ENCODE measurements at regions not wholly inside any gene's neighbourhood (a gene's known extent, or its start where the extent isn't known, plus 50 kb on each side); places are given as distances from the start of the nearest gene placed in this dataset.

DNA sequence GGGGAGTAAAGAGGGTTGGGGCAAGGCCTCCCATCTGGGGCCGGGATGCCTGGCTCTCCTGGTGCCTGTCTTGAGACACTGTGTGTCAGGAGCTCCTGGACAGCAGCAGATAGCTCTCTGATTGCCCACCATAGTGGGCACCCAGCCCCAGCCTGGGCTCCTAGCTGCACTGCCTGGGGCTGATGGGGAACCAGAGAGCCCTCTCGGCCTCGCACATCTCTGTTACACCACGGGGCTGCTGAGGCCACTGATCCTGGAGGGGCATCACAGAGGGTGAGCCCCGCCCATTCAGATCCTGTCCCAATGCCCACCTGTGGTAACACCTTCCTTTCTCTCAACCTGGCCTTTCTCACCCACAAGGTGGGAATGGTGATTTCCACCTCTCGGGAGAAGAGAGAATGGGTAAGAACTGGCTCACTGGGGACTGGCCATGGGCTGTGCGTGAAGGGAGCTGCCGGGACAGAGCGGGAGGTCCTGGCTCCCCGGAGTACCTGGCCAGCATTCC lies 135.9 kb downstream of the URI1 start:
- no peaks in the 10 kb centered on the region for H3K36me3 ChIP-seq (ENCODE audit: insufficient read depth, low read length)
- H3K4me1 ChIP-seq (ENCODE audit: insufficient read depth, low read length), result no peaks in the 10 kb centered on the region
- Mint-ChIP-seq H3K4me1 (no peaks in the 10 kb centered on the region), H3K27me3 (peaks cover 8 to 14% of the 10 kb centered on the region in 2 donors), H3K4me3 (no peak overlapping the region), H3K27ac (no peak overlapping the region), H3K9me3 (peaks cover 0 to 5% (median 0%) of the 10 kb centered on the region in 8 donors), H3K36me3 (no peaks in the 10 kb centered on the region)
- ChIA-PET POLR2A (ENCODE audit: partially characterized antibody) (no interaction called here), CTCF (ENCODE audit: partially characterized antibody) (no interaction called here)
- H3K4me3 ChIP-seq (ENCODE audit: low read length in 2 of 2), result no peak overlapping the region
- H3K9me3 ChIP-seq (ENCODE audit: control insufficient read depth in 1 of 2, low read length in 2 of 2), result no peaks in the 10 kb centered on the region
- H3K27me3 ChIP-seq (ENCODE audit: insufficient read depth, low read length), result no peaks in the 10 kb centered on the region
- H3K27ac ChIP-seq (ENCODE audit: low read depth, low read length), result no peak overlapping the region
- intact Hi-C loops (cut with micrococcal nuclease), result no loop called here
- no peak for DNase-seq

- DNase-seq, result no peak
- Mint-ChIP-seq H3K36me3 (no peaks in the 10 kb centered on the region), H3K27ac (no peak overlapping the region), H3K9me3 (peaks cover 0 to 5% (median 0%) of the 10 kb centered on the region in 8 donors), H3K27me3 (peaks cover 8 to 14% of the 10 kb centered on the region in 2 donors), H3K4me1 (no peaks in the 10 kb centered on the region), H3K4me3 (no peak overlapping the region)
- Histone ChIP-seq H3K9me3 (ENCODE audit: control insufficient read depth in 1 of 2, low read length in 2 of 2) (no peaks in the 10 kb centered on the region), H3K4me3 (ENCODE audit: low read length in 2 of 2) (no peak overlapping the region), H3K27me3 (ENCODE audit: insufficient read depth, low read length) (no peaks in the 10 kb centered on the region), H3K36me3 (ENCODE audit: insufficient read depth, low read length) (no peaks in the 10 kb centered on the region), H3K4me1 (ENCODE audit: insufficient read depth, low read length) (no peaks in the 10 kb centered on the region), H3K27ac (ENCODE audit: low read depth, low read length) (no peak overlapping the region)
- intact Hi-C loops (cut with micrococcal nuclease), result no loop called here
- CTCF ChIA-PET (ENCODE audit: partially characterized antibody), result no interaction called here
- POLR2A ChIA-PET (ENCODE audit: partially characterized antibody), result no interaction called here
Observed at GRCh38 chr19:30078381-30078910, 136.4 kb downstream of the URI1 start.

GRCh38 chr19:30079200-30079599 lies 137.2 kb downstream of the URI1 start:
- Mint-ChIP-seq H3K27me3 (peaks cover 10 to 14% of the 10 kb centered on the region in 2 donors), H3K9me3 (peaks cover 0 to 5% (median 0%) of the 10 kb centered on the region in 8 donors), H3K36me3 (no peaks in the 10 kb centered on the region), H3K4me3 (no peak overlapping the region), H3K4me1 (no peaks in the 10 kb centered on the region), H3K27ac (no peak overlapping the region)
- Histone ChIP-seq H3K9me3 (ENCODE audit: control insufficient read depth in 1 of 2, low read length in 2 of 2) (no peaks in the 10 kb centered on the region), H3K4me3 (ENCODE audit: low read length in 2 of 2) (no peak overlapping the region), H3K4me1 (ENCODE audit: insufficient read depth, low read length) (no peaks in the 10 kb centered on the region), H3K36me3 (ENCODE audit: insufficient read depth, low read length) (no peaks in the 10 kb centered on the region), H3K27ac (ENCODE audit: low read depth, low read length) (no peak overlapping the region), H3K27me3 (ENCODE audit: insufficient read depth, low read length) (no peaks in the 10 kb centered on the region)
- ChIA-PET CTCF (ENCODE audit: partially characterized antibody) (interaction anchor here (0.6 kb wide), 1 partner anchor 96 kb away, joined by 3 read pairs; no protein-coding TSS in a partner anchor), POLR2A (ENCODE audit: partially characterized antibody) (no interaction called here)
- intact Hi-C loops (cut with micrococcal nuclease), result no loop called here
- DNase-seq, result no peak

GRCh38 chr19:30082168-30082567 lies 140.1 kb downstream of the URI1 start:
- no peaks in the 10 kb centered on the region for H3K4me1 Mint-ChIP-seq
- Histone ChIP-seq H3K27ac (ENCODE audit: low read depth, low read length) (no peak overlapping the region), H3K9me3 (ENCODE audit: control insufficient read depth in 1 of 2, low read length in 2 of 2) (no peaks in the 10 kb centered on the region), H3K4me3 (ENCODE audit: low read length in 2 of 2) (no peak overlapping the region), H3K36me3 (ENCODE audit: insufficient read depth, low read length) (no peaks in the 10 kb centered on the region), H3K4me1 (ENCODE audit: insufficient read depth, low read length) (no peaks in the 10 kb centered on the region), H3K27me3 (ENCODE audit: insufficient read depth, low read length) (no peaks in the 10 kb centered on the region)
- no peaks in the 10 kb centered on the region for H3K36me3 Mint-ChIP-seq
- no peak overlapping the region for H3K4me3 Mint-ChIP-seq
- DNase-seq, result no peak
- H3K27me3 Mint-ChIP-seq, result peaks cover 8 to 14% of the 10 kb centered on the region in 2 donors
- CTCF ChIA-PET (ENCODE audit: partially characterized antibody), result no interaction called here
- intact Hi-C loops (cut with micrococcal nuclease), result no loop called here
- peaks cover 0 to 5% (median 0%) of the 10 kb centered on the region in 8 donors for H3K9me3 Mint-ChIP-seq
- POLR2A ChIA-PET (ENCODE audit: partially characterized antibody), result no interaction called here
- H3K27ac Mint-ChIP-seq, result no peak overlapping the region

- Mint-ChIP-seq H3K4me3 (no peak overlapping the region), H3K27me3 (peaks cover 8 to 14% of the 10 kb centered on the region in 2 donors), H3K9me3 (peaks cover 0 to 5% (median 0%) of the 10 kb centered on the region in 8 donors), H3K27ac (no peak overlapping the region), H3K36me3 (no peaks in the 10 kb centered on the region), H3K4me1 (no peaks in the 10 kb centered on the region)
- POLR2A ChIA-PET (ENCODE audit: partially characterized antibody), result no interaction called here
- Histone ChIP-seq H3K36me3 (ENCODE audit: insufficient read depth, low read length) (no peaks in the 10 kb centered on the region), H3K4me3 (ENCODE audit: low read length in 2 of 2) (no peak overlapping the region), H3K4me1 (ENCODE audit: insufficient read depth, low read length) (no peaks in the 10 kb centered on the region), H3K9me3 (ENCODE audit: control insufficient read depth in 1 of 2, low read length in 2 of 2) (no peaks in the 10 kb centered on the region), H3K27me3 (ENCODE audit: insufficient read depth, low read length) (no peaks in the 10 kb centered on the region), H3K27ac (ENCODE audit: low read depth, low read length) (no peak overlapping the region)
- intact Hi-C loops (cut with micrococcal nuclease), result no loop called here
- DNase-seq, result no peak
- CTCF ChIA-PET (ENCODE audit: partially characterized antibody), result no interaction called here
Observed at GRCh38 chr19:30082611-30083010, 140.6 kb downstream of the URI1 start.

GRCh38 chr19:30083125-30083681 lies 141.2 kb downstream of the URI1 start:
- H3K27me3 ChIP-seq (ENCODE audit: insufficient read depth, low read length), result no peaks in the 10 kb centered on the region
- no peak for DNase-seq
- peaks cover 0 to 5% (median 0%) of the 10 kb centered on the region in 8 donors for H3K9me3 Mint-ChIP-seq
- no peaks in the 10 kb centered on the region for H3K36me3 ChIP-seq (ENCODE audit: insufficient read depth, low read length)
- H3K27ac ChIP-seq (ENCODE audit: low read depth, low read length), result no peak overlapping the region
- CTCF ChIA-PET (ENCODE audit: partially characterized antibody), result no interaction called here
- H3K9me3 ChIP-seq (ENCODE audit: control insufficient read depth in 1 of 2, low read length in 2 of 2), result no peaks in the 10 kb centered on the region
- intact Hi-C loops (cut with micrococcal nuclease), result no loop called here
- H3K4me3 ChIP-seq (ENCODE audit: low read length in 2 of 2), result no peak overlapping the region
- POLR2A ChIA-PET (ENCODE audit: partially characterized antibody), result no interaction called here
- no peak overlapping the region for H3K27ac Mint-ChIP-seq
- peaks cover 8 to 14% of the 10 kb centered on the region in 2 donors for H3K27me3 Mint-ChIP-seq
- H3K4me1 Mint-ChIP-seq, result no peaks in the 10 kb centered on the region
- H3K36me3 Mint-ChIP-seq, result no peaks in the 10 kb centered on the region
- no peak overlapping the region for H3K4me3 Mint-ChIP-seq
- H3K4me1 ChIP-seq (ENCODE audit: insufficient read depth, low read length), result no peaks in the 10 kb centered on the region

DNA sequence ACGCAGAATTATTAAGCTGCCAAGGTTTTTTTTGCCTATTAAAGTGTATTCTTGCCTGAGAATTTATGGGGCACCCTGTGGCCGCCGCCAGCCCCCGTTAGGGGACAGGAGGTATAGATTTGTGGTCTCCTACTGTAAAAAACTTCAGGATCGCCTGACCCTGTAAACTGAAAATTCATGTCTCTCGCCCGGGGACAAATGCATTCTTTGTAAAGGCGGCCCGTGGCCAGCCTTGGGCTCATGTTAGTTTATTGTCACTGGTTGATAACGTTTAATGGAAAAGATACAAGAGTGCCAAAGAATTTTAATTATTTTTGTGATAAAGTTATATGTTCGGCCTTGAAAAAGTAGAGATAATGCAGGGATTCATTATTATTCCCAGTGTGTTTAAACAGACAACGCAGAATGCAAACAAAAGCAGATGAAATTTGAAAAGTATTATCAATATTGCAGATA lies 141.7 kb downstream of the URI1 start:
- Mint-ChIP-seq H3K4me3 (no peak overlapping the region), H3K27ac (no peak overlapping the region), H3K36me3 (no peaks in the 10 kb centered on the region), H3K27me3 (peaks cover 8 to 14% of the 10 kb centered on the region in 2 donors), H3K9me3 (peaks cover 0 to 5% (median 0%) of the 10 kb centered on the region in 8 donors), H3K4me1 (no peaks in the 10 kb centered on the region)
- ChIA-PET POLR2A (ENCODE audit: partially characterized antibody) (no interaction called here), CTCF (ENCODE audit: partially characterized antibody) (no interaction called here)
- Histone ChIP-seq H3K36me3 (ENCODE audit: insufficient read depth, low read length) (no peaks in the 10 kb centered on the region), H3K27me3 (ENCODE audit: insufficient read depth, low read length) (no peaks in the 10 kb centered on the region), H3K4me3 (ENCODE audit: low read length in 2 of 2) (no peak overlapping the region), H3K27ac (ENCODE audit: low read depth, low read length) (no peak overlapping the region), H3K4me1 (ENCODE audit: insufficient read depth, low read length) (no peaks in the 10 kb centered on the region), H3K9me3 (ENCODE audit: control insufficient read depth in 1 of 2, low read length in 2 of 2) (no peaks in the 10 kb centered on the region)
- no peak for DNase-seq
- intact Hi-C loops (cut with micrococcal nuclease), result no loop called here

Data from CD4-positive, alpha-beta memory T cell (primary cell).